ENCODE measurements at regions not wholly inside any gene's neighbourhood (a gene's known extent, or its start where the extent isn't known, plus 50 kb on each side); places are given as distances from the start of the nearest gene placed in this dataset.

DNA sequence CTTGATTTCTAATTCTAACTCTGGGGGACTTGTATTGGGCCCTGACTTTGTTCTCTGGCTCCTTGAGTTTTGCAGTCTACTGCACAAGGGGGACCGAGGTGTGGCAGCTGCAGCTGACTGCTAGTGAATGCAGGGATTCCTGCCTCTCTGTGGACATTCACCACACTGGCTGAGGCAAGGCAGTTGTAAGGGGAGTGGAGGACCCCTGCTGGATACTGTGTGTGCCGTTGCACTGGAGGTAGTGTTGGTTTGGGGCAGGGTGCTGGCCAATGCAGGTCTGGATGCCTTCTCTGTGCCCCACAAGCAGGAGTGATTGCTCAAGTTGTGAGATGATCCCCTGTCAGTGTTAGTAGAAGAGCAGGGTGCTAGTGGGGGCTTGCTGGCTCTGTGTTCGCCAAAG is 626.1 kb downstream of the SQOR start:
- TF ChIP-seq POLR2A (IDR thresholded peaks at IDR 0.05; ENCODE audit: low read depth, low read length): no peak
- TF ChIP-seq TAF1 (IDR thresholded peaks at IDR 0.05; ENCODE audit: low read depth, low read length): no peak
- TF ChIP-seq SPI1 (IDR thresholded peaks at IDR 0.05; ENCODE audit: low read depth, low read length): no peak
- TF ChIP-seq POLR2AphosphoS5 (IDR thresholded peaks at IDR 0.05; ENCODE audit: low read depth, low read length): no peak
- no peak for TF ChIP-seq POU2F2 (IDR thresholded peaks at IDR 0.05; ENCODE audit: low read depth, low read length)
